ENCODE measurements at regions not wholly inside any gene's neighbourhood (a gene's known extent, or its start where the extent isn't known, plus 50 kb on each side); places are given as distances from the start of the nearest gene placed in this dataset.

GRCh38 chr11:105296386-105296785, 156.8 kb upstream of the CARD18 start:
- no peaks in the 10 kb centered on the region for H3K27me3 Mint-ChIP-seq (ENCODE audit: unreplicated experiment)

DNA sequence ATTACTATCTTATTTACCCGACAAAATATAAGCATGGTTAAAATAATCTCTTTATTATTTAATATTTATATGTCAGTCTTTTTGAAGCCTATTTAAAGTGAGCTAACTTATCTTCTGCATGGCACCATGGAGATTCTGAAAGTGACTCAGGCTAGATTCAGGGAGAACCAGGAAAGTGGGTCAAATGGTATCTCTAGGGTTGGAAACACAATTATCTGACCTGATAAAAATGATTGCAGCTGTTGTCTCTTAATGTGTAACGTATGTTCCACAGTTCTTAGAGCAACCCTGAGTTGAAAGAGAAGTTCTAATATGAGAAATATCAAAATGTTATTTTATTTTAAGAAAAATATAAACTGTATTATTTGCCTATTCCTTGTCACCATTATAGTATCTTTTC, 143.1 kb upstream of the CARD18 start:
- no peak for DNase-seq
- Mint-ChIP-seq H3K27ac (ENCODE audit: unreplicated experiment) (no peak overlapping the region), H3K9me3 (ENCODE audit: unreplicated experiment) (no peaks in the 10 kb centered on the region), H3K27me3 (ENCODE audit: unreplicated experiment) (no peaks in the 10 kb centered on the region), H3K36me3 (ENCODE audit: unreplicated experiment) (no peaks in the 10 kb centered on the region), H3K4me1 (ENCODE audit: low read depth, unreplicated experiment) (no peaks in the 10 kb centered on the region), H3K4me3 (ENCODE audit: unreplicated experiment) (no peak overlapping the region)
- no peak for TF ChIP-seq CTCF (IDR thresholded peaks at IDR 0.05; ENCODE audit: partially characterized antibody, unreplicated experiment)

More at GRCh38 chr11:105296386-105296785, 156.8 kb upstream of the CARD18 start:
- no peak for DNase-seq
- H3K4me3 Mint-ChIP-seq (ENCODE audit: unreplicated experiment) = no peak overlapping the region
- no peaks in the 10 kb centered on the region for H3K9me3 Mint-ChIP-seq (ENCODE audit: unreplicated experiment)
- no peak overlapping the region for H3K27ac Mint-ChIP-seq (ENCODE audit: unreplicated experiment)
- no peak for TF ChIP-seq CTCF (IDR thresholded peaks at IDR 0.05; ENCODE audit: partially characterized antibody, unreplicated experiment)
- no peaks in the 10 kb centered on the region for H3K4me1 Mint-ChIP-seq (ENCODE audit: low read depth, unreplicated experiment)
- H3K36me3 Mint-ChIP-seq (ENCODE audit: unreplicated experiment) = no peaks in the 10 kb centered on the region

GRCh38 chr11:105274631-105275030, 135.1 kb upstream of the CARD18 start:
- no peak overlapping the region for H3K4me3 Mint-ChIP-seq (ENCODE audit: unreplicated experiment)
- H3K27ac Mint-ChIP-seq (ENCODE audit: unreplicated experiment) = no peak overlapping the region
- TF ChIP-seq CTCF (IDR thresholded peaks at IDR 0.05; ENCODE audit: partially characterized antibody, unreplicated experiment) = no peak
- DNase-seq = no peak
- no peaks in the 10 kb centered on the region for H3K9me3 Mint-ChIP-seq (ENCODE audit: unreplicated experiment)
- no peaks in the 10 kb centered on the region for H3K4me1 Mint-ChIP-seq (ENCODE audit: low read depth, unreplicated experiment)
- H3K36me3 Mint-ChIP-seq (ENCODE audit: unreplicated experiment) = no peaks in the 10 kb centered on the region
- no peaks in the 10 kb centered on the region for H3K27me3 Mint-ChIP-seq (ENCODE audit: unreplicated experiment)

DNA sequence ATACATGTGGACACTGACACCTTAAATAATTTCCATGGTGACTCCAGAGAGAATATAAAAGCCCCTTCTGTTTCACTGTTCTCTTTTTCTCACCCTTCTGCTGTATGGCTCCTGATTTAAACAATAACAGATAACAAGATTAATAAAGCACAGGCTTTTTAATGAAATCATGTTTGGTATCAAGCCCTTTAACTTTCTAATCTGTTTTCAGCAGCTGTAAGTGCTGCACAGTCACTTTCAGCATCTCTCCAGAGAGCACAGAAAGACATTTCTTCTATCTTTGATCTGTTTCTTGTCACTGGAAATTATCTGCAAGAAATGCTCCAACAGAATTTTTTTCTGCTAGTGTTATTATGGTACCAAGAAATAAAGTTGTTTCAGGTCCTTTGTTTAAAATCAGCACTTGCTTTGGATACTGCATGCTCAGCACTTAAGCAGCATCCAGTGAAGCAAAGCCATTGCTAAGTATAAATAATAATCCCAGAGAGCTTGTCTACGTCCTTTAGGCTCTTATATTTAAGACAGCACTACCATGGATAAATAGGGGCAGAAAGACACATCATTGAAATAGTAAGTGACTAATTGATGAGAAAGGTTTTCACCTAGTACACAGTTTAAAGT, 134.2 kb upstream of the CARD18 start:
- H3K27ac Mint-ChIP-seq (ENCODE audit: unreplicated experiment) = no peak overlapping the region
- H3K27me3 Mint-ChIP-seq (ENCODE audit: unreplicated experiment) = no peaks in the 10 kb centered on the region
- TF ChIP-seq CTCF (IDR thresholded peaks at IDR 0.05; ENCODE audit: partially characterized antibody, unreplicated experiment) = no peak
- H3K4me3 Mint-ChIP-seq (ENCODE audit: unreplicated experiment) = no peak overlapping the region
- H3K9me3 Mint-ChIP-seq (ENCODE audit: unreplicated experiment) = no peaks in the 10 kb centered on the region
- H3K36me3 Mint-ChIP-seq (ENCODE audit: unreplicated experiment) = no peaks in the 10 kb centered on the region
- H3K4me1 Mint-ChIP-seq (ENCODE audit: low read depth, unreplicated experiment) = no peaks in the 10 kb centered on the region
- DNase-seq = no peak

- no peak for TF ChIP-seq CTCF (IDR thresholded peaks at IDR 0.05; ENCODE audit: partially characterized antibody, unreplicated experiment)
- H3K27ac Mint-ChIP-seq (ENCODE audit: unreplicated experiment) = no peak overlapping the region
Measured at GRCh38 chr11:105269862-105270261, 130.3 kb upstream of the CARD18 start.

More at GRCh38 chr11:105269862-105270261, 130.3 kb upstream of the CARD18 start:
- DNase-seq = no peak
- H3K9me3 Mint-ChIP-seq (ENCODE audit: unreplicated experiment) = no peaks in the 10 kb centered on the region
- H3K27me3 Mint-ChIP-seq (ENCODE audit: unreplicated experiment) = no peaks in the 10 kb centered on the region
- H3K4me3 Mint-ChIP-seq (ENCODE audit: unreplicated experiment) = no peak overlapping the region
- no peaks in the 10 kb centered on the region for H3K4me1 Mint-ChIP-seq (ENCODE audit: low read depth, unreplicated experiment)
- H3K36me3 Mint-ChIP-seq (ENCODE audit: unreplicated experiment) = no peaks in the 10 kb centered on the region

Measured in glutamatergic neuron (in vitro differentiated cells).